Naive thymus-derived CD4-positive, alpha-beta T cell (primary cell): ENCODE measurements at regions not wholly inside any gene's neighbourhood (a gene's known extent, or its start where the extent isn't known, plus 50 kb on each side); places are given as distances from the start of the nearest gene placed in this dataset.
A peak's percentile ranks its signal among the peaks of the same experiment; 100 is the strongest.
"Not testable (repeated sequence)": the region's sequence is repeated elsewhere in the genome, so short reads cannot be mapped to it uniquely, and the experiment has no call there.

Experiments
- ATAC-seq: fragments of 150-1000 bp; cut with Tn5 transposase; 2 replicates; pipeline ENCODE4 v1.10.0; 2021; ENCODE audit warnings: mild to moderate bottlenecking, moderate library complexity
- CTCF ChIA-PET: fragments of 350-600 bp; sonication (Branson Sonifier 250); formaldehyde crosslinking; loops from one replicate; lab custom pipeline; 2021; ENCODE audit warnings: antibody characterized with exemption; lab: Charles Lee
- POLR2A ChIA-PET: fragments of 350-600 bp; sonication (Branson Sonifier 250); formaldehyde crosslinking; loops from one replicate; lab custom pipeline; 2021; ENCODE audit warnings: antibody characterized with exemption, inconsistent platforms; lab: Charles Lee
- DNase-seq, 9 donors: peaks; one replicate each; pipeline versions ENCODE4 v3.0.0 to v3.0.0-alpha.2; 2020 to 2022; ENCODE audit warnings: mixed read lengths in 1 of 9
- H3K27ac ChIP-seq: one replicate; pipeline ENCODE4 v1.7.0; 2013; ENCODE audit warnings: mild to moderate bottlenecking, low read depth, low read length, moderate library complexity
- H3K27me3 ChIP-seq, 2 donors: one replicate each; pipeline ENCODE4 v1.7.0; 2013; ENCODE audit warnings: low read length in 2 of 2, mild to moderate bottlenecking in 2 of 2, moderate library complexity in 2 of 2; ENCODE audit not compliant: control insufficient read depth in 2 of 2, insufficient read depth in 2 of 2
- H3K36me3 ChIP-seq, 3 experiments: 1 replicate in 2 of 3; 2 replicates in 1 of 3; pipeline ENCODE4 v1.7.0; 2013; ENCODE audit warnings: low read length in 3 of 3, mild to moderate bottlenecking in 3 of 3, moderate library complexity in 1 of 3; ENCODE audit not compliant: insufficient read depth in 3 of 3, control insufficient read depth in 2 of 3
- H3K4me1 ChIP-seq, 2 donors: one replicate each; pipeline ENCODE4 v1.7.0; 2013; ENCODE audit warnings: low read length in 2 of 2, mild to moderate bottlenecking in 2 of 2, moderate library complexity in 1 of 2; ENCODE audit not compliant: control insufficient read depth in 2 of 2, insufficient read depth in 2 of 2
- H3K4me3 ChIP-seq: 2 replicates; pipeline ENCODE4 v1.7.0; 2013; ENCODE audit warnings: mild to moderate bottlenecking, low read length
- H3K9me3 ChIP-seq, 3 experiments: 1 replicate in 2 of 3; 2 replicates in 1 of 3; pipeline ENCODE4 v1.7.0; 2013; ENCODE audit warnings: low read length in 3 of 3; ENCODE audit not compliant: control insufficient read depth in 2 of 3
- H3K27ac Mint-ChIP-seq, 9 donors: one replicate each; pipeline ENCODE4 v1.8.0; 2020 to 2022; ENCODE audit warnings: mixed read lengths in 9 of 9, mild to moderate bottlenecking in 8 of 9, moderate library complexity in 5 of 9, inconsistent platforms in 2 of 9
- H3K27me3 Mint-ChIP-seq, 5 donors: one replicate each; pipeline ENCODE4 v1.8.0; 2021 to 2022; ENCODE audit warnings: mixed read lengths in 5 of 5, mild to moderate bottlenecking in 1 of 5
- H3K36me3 Mint-ChIP-seq, 5 donors: one replicate each; pipeline ENCODE4 v1.8.0; 2020 to 2022; ENCODE audit warnings: mixed read lengths in 5 of 5, mild to moderate bottlenecking in 3 of 5, inconsistent platforms in 1 of 5
- H3K4me1 Mint-ChIP-seq, 7 donors: one replicate each; pipeline ENCODE4 v1.8.0; 2020 to 2022; ENCODE audit warnings: mixed read lengths in 7 of 7, mild to moderate bottlenecking in 3 of 7, inconsistent platforms in 1 of 7
- H3K4me3 Mint-ChIP-seq, 10 donors: one replicate each; pipeline ENCODE4 v1.8.0; 2020 to 2022; ENCODE audit warnings: mild to moderate bottlenecking in 10 of 10, mixed read lengths in 10 of 10, moderate library complexity in 6 of 10, inconsistent platforms in 2 of 10
- H3K9me3 Mint-ChIP-seq, 11 donors: one replicate each; pipeline ENCODE4 v1.8.0; 2020 to 2022; ENCODE audit warnings: mixed read lengths in 11 of 11, mild to moderate bottlenecking in 4 of 11, inconsistent platforms in 1 of 11, moderate library complexity in 1 of 11
- intact Hi-C, 2 donors: fragments of 100-400 bp; cut with micrococcal nuclease; formaldehyde crosslinking; loops; one replicate each; pipeline ENCODE4 v1.15.1; 2023

DNA sequence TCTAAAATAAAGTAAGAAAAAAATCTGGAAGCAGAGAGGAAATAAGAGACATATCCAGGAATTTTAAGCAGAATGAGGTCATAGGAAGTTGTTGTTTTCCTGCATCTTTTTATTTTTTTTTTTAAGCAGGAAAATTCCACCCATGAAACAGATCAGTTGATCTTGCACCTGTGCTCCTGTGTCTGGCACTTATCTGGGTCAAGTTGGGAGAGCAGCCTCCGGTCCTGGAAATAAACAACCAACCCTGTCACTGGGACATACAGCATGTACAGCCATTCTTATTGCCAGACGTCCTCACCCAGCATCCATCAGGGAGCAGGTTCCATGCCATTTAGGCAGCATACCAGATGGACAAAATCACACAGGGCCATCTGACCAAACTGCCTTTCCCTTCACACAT lies 266.0 kb upstream of the BTG1 start:
- peaks cover 14 to 66% (median 41%) of the 10 kb centered on the region in 7 donors for H3K4me1 Mint-ChIP-seq
- no peaks in the 10 kb centered on the region for H3K36me3 ChIP-seq
- H3K9me3 Mint-ChIP-seq: peaks cover 0 to 16% (median 3%) of the 10 kb centered on the region in 11 donors
- H3K4me1 ChIP-seq: peaks cover 7 to 14% of the 10 kb centered on the region in 2 donors
- no peak overlapping the region for H3K4me3 Mint-ChIP-seq
- peaks cover 0 to 12% (median 4%) of the 10 kb centered on the region in 5 donors for H3K36me3 Mint-ChIP-seq
- peak overlapping the region in 1 of 9 donors; percentile 3 for H3K27ac Mint-ChIP-seq
- H3K27me3 ChIP-seq: no peaks in the 10 kb centered on the region
- no peak overlapping the region for H3K27ac ChIP-seq
- no peaks in the 10 kb centered on the region for H3K9me3 ChIP-seq
- POLR2A ChIA-PET: interaction anchor here (0.8 kb wide), 1 partner anchor 155 kb away, joined by 3 read pairs; no protein-coding TSS in a partner anchor
- CTCF ChIA-PET: no interaction called here
- no peak overlapping the region for H3K4me3 ChIP-seq
- intact Hi-C loops: no loop called here
- ATAC-seq (no peak), DNase-seq (no peak)
- H3K27me3 Mint-ChIP-seq: no peaks in the 10 kb centered on the region

DNA sequence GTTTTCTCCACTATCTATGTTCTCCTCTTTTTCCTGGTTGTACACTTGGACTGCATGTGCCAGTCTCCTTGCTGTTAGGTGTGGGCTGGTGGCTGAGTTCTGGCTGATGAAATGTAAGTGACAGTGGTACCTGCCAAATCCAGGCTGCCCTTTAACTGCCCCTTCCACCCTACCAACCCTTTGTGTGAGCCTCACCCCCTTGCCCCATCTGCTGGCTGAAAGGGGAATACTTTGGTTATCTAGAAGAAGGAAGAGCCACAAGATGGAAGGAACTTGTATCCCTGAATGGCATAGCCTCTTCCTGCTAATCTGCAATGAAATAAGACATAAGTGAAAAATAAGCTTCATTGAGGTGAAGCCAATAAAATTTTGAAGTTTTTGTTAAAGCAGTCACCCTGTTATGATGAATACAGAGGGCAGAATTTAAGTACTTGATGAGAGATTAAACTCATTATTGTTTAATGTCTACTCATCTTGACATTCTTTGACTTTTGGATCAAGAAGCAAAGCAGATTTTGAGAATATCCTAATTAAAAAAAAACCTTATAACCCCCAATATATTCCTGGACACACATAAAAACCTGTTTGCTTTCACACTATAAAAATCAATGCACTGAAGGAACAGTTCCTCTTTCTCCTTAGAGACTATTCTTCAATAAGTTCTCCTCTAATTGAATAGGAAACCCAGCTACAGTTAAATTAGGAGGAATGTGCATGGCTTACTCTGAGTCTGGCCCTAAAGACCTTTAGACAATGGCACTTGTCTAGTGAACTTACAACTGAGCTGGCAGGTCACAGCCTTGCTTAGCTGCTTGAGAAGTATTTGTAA lies 262.6 kb upstream of the BTG1 start:
- ChIA-PET CTCF (interaction anchor here (0.7 to 1.8 kb wide), 14 partner anchors 8 to 1026 kb away, joined by 3 to 6 read pairs (median 4); partner anchors contain the start of gene BTG1), POLR2A (interaction anchor here (0.5 to 4.2 kb wide), 9 partner anchors 10 to 382 kb away, joined by 3 to 41 read pairs (median 5); partner anchors contain the start of gene BTG1)
- Mint-ChIP-seq H3K36me3 (peaks cover 0 to 17% (median 6%) of the 10 kb centered on the region in 5 donors), H3K9me3 (peaks cover 0 to 22% (median 4%) of the 10 kb centered on the region in 11 donors), H3K27ac (peak overlapping the region in 8 of 9 donors; percentile 30 to 89 (median 72)), H3K4me3 (peak overlapping the region in 4 of 10 donors; percentile 18 to 58 (median 28)), H3K4me1 (peaks cover 21 to 80% (median 67%) of the 10 kb centered on the region in 7 donors), H3K27me3 (no peaks in the 10 kb centered on the region)
- Histone ChIP-seq H3K36me3 (no peaks in the 10 kb centered on the region), H3K27ac (no peak overlapping the region), H3K27me3 (no peaks in the 10 kb centered on the region), H3K4me1 (peaks cover 30 to 33% of the 10 kb centered on the region in 2 donors), H3K9me3 (no peaks in the 10 kb centered on the region), H3K4me3 (no peak overlapping the region)
- ATAC-seq: peak; percentile 34
- DNase-seq: peak in 3 of 9 donors; percentile 29 to 40 (median 30)
- intact Hi-C loops: loop anchor here (1.0 to 10.0 kb wide), 6 partner anchors 162 to 1026 kb away; no protein-coding TSS in a partner anchor

DNA sequence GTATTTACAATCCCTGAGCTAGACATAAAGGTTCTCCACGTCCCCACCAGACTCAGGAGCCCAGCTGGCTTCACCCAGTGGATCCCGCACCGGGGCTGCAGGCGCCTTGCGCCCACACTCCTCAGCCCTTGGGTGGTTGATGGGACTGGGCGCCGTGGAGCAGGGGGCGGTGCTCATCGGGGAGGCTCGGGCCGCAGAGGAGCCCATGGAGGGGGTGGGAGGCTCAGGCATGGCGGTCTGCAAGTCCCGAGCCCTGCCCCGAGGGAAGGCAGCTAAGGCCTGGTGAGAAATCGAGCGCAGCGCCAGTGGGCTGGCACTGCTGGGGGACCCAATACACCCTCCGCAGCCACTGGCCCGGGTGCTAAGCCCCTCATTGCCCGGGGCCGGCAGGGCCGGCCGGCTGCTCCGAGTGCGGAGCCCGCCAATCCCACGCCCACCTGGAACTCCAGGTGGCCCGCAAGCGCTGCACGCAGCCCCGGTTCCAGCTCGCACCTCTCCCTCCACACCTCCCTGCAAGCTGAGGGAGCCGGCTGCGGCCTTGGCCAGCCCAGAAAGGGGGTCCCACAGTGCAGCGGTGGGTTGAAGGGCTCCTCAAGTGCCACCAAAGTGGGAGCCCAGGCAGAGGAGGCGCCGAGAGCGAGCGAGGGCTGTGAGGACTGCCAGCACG lies 260.9 kb upstream of the BTG1 start:
- Mint-ChIP-seq H3K27ac (peak overlapping the region in 8 of 9 donors; percentile 22 to 100 (median 98)), H3K36me3 (peaks cover 0 to 14% (median 6%) of the 10 kb centered on the region in 5 donors), H3K4me3 (peak overlapping the region in 4 of 10 donors; percentile 83 to 97 (median 92)), H3K9me3 (peaks cover 0 to 22% (median 4%) of the 10 kb centered on the region in 11 donors), H3K4me1 (peaks cover 35 to 93% (median 80%) of the 10 kb centered on the region in 7 donors)
- peak overlapping the region; percentile 83 for H3K27ac ChIP-seq
- not testable (repeated sequence) for H3K36me3 ChIP-seq, H3K4me3 ChIP-seq, ATAC-seq, DNase-seq, H3K27me3 ChIP-seq, H3K9me3 ChIP-seq, H3K27me3 Mint-ChIP-seq
- intact Hi-C loops: loop anchor here (2.0 to 10.0 kb wide), 3 partner anchors 14 to 829 kb away; no protein-coding TSS in a partner anchor
- peaks cover 48 to 51% of the 10 kb centered on the region in 2 donors for H3K4me1 ChIP-seq
- CTCF ChIA-PET: interaction anchor here (0.9 to 1.4 kb wide), 3 partner anchors 162 to 376 kb away, joined by 3 to 4 read pairs (median 3); no protein-coding TSS in a partner anchor
- POLR2A ChIA-PET: interaction anchor here (0.9 to 6.9 kb wide), 13 partner anchors 8 to 528 kb away, joined by 3 to 211 read pairs (median 5); partner anchors contain the start of gene BTG1

DNA sequence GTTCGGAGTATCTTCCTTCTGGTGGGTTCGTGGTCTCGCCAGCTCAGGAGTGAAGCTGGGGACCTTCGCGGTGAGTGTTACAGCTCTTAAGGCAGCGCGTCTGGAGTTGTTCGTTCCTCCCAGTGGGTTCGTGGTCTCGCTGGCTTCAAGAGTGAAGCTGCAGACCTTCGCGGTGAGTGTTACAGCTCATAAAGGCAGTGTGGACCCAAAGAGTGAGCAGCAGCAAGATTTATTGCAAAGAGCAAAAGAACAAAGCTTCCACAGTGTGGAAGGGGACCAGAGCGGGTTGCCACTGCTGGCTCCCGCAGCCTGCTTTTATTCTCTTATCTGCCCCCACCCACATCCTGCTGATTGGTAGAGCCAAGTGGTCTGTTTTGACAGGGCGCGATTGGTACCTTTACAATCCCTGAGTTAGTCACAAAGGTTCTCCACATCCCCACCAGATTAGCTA lies 260.2 kb upstream of the BTG1 start:
- POLR2A ChIA-PET: interaction anchor here (0.7 to 6.9 kb wide), 17 partner anchors 7 to 527 kb away, joined by 3 to 211 read pairs (median 5); partner anchors contain the start of gene BTG1
- peaks cover 0 to 22% (median 4%) of the 10 kb centered on the region in 11 donors for H3K9me3 Mint-ChIP-seq
- H3K36me3 Mint-ChIP-seq: peaks cover 0 to 21% (median 10%) of the 10 kb centered on the region in 5 donors
- ATAC-seq, H3K27me3 ChIP-seq, H3K36me3 ChIP-seq, H3K9me3 ChIP-seq, H3K27me3 Mint-ChIP-seq: not testable (repeated sequence)
- CTCF ChIA-PET: interaction anchor here (0.9 to 1.4 kb wide), 2 partner anchors 197 to 376 kb away, joined by 3 read pairs; no protein-coding TSS in a partner anchor
- Histone ChIP-seq H3K4me1 (peaks cover 55 to 58% of the 10 kb centered on the region in 2 donors), H3K4me3 (peak overlapping the region; percentile 11), H3K27ac (peak overlapping the region; percentile 83)
- H3K4me1 Mint-ChIP-seq: peaks cover 41 to 94% (median 86%) of the 10 kb centered on the region in 7 donors
- DNase-seq: peak in 8 of 9 donors; percentile 30 to 64 (median 54)
- intact Hi-C loops: loop anchor here (2.0 to 10.0 kb wide), 4 partner anchors 15 to 829 kb away; no protein-coding TSS in a partner anchor
- H3K27ac Mint-ChIP-seq: peak overlapping the region; percentile 93 to 100 (median 98)
- H3K4me3 Mint-ChIP-seq: peak overlapping the region; percentile 83 to 98 (median 94)

DNA sequence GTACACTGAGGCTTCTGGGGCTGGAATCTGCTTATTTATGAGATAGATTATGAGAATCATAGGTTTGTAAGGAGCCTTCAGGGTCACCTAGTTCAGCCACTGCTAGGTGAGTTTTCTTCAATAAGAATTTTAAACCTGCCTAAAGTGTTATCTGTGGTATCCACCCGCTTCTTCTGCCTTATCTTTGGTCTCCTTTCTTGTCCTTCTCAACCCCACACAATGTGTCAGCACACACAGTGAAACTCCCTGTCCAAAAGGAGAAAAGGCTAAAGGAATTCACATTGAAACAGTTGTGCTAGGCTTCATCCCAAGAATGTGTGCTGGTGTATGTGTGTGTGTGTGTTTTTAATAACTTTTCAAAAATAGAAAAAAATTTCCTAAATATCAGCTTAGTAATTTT lies 259.3 kb upstream of the BTG1 start:
- H3K9me3 Mint-ChIP-seq: peaks cover 0 to 22% (median 4%) of the 10 kb centered on the region in 11 donors
- no peaks in the 10 kb centered on the region for H3K27me3 ChIP-seq
- H3K4me1 ChIP-seq: peaks cover 64 to 67% of the 10 kb centered on the region in 2 donors
- peak overlapping the region; percentile 93 to 100 (median 98) for H3K27ac Mint-ChIP-seq
- H3K4me3 ChIP-seq: peak overlapping the region; percentile 0
- intact Hi-C loops: loop anchor here (1.0 to 10.0 kb wide), 12 partner anchors 42 to 828 kb away; partner anchors contain the start of gene EEA1 (in 1 of the 2)
- CTCF ChIA-PET: interaction anchor here (1.4 to 2.0 kb wide), 2 partner anchors 166 to 196 kb away, joined by 3 to 7 read pairs; no protein-coding TSS in a partner anchor
- peaks cover 0 to 19% (median 10%) of the 10 kb centered on the region in 5 donors for H3K36me3 Mint-ChIP-seq
- POLR2A ChIA-PET: interaction anchor here (0.6 to 6.9 kb wide), 17 partner anchors 16 to 425 kb away, joined by 3 to 211 read pairs (median 5); partner anchors contain the start of gene BTG1
- peaks cover 44 to 94% (median 89%) of the 10 kb centered on the region in 7 donors for H3K4me1 Mint-ChIP-seq
- H3K9me3 ChIP-seq: no peaks in the 10 kb centered on the region
- H3K27me3 Mint-ChIP-seq: no peaks in the 10 kb centered on the region
- H3K4me3 Mint-ChIP-seq: peak overlapping the region; percentile 46 to 98 (median 94)
- ATAC-seq (no peak), DNase-seq (no peak)
- H3K27ac ChIP-seq: peak overlapping the region; percentile 83
- H3K36me3 ChIP-seq: no peaks in the 10 kb centered on the region
